WTC11 (cell line): ENCODE measurements at regions not wholly inside any gene's neighbourhood (a gene's known extent, or its start where the extent isn't known, plus 50 kb on each side); places are given as distances from the start of the nearest gene placed in this dataset.
A peak's percentile ranks its signal among the peaks of the same experiment; 100 is the strongest.

Source experiments
- ATAC-seq: fragments of 200-7000 bp; cut with Tn5 transposase; 2 replicates; pipeline ENCODE4 v1.10.0; 2021; ENCODE audit warnings: mild to moderate bottlenecking, moderate library complexity
- CTCF ChIA-PET: fragments of 300-600 bp; sonication (Branson Sonifier 250); formaldehyde crosslinking; loops from one replicate; lab custom pipeline; 2021; ENCODE audit warnings: antibody characterized with exemption; lab: Charles Lee
- POLR2A ChIA-PET: fragments of 350-600 bp; sonication (Branson Sonifier 250); formaldehyde crosslinking; loops from one replicate; lab custom pipeline; 2021; ENCODE audit warnings: antibody characterized with exemption; lab: Charles Lee
- DNase-seq: peaks from one replicate; pipeline ENCODE4 v3.0.0; 2021; ENCODE audit warnings: low spot score
- H3K27ac Mint-ChIP-seq: 2 replicates; pipeline ENCODE4 v1.8.0; 2021; ENCODE audit warnings: mixed read lengths
- H3K27me3 Mint-ChIP-seq: 2 replicates; pipeline ENCODE4 v1.8.0; 2021; ENCODE audit warnings: low read depth, mild to moderate bottlenecking, moderate library complexity, mixed read lengths
- H3K36me3 Mint-ChIP-seq: 2 replicates; pipeline ENCODE4 v1.8.0; 2021; ENCODE audit warnings: mixed read lengths
- H3K4me1 Mint-ChIP-seq: 2 replicates; pipeline ENCODE4 v1.8.0; 2022; ENCODE audit warnings: mixed read lengths
- H3K4me3 Mint-ChIP-seq: 2 replicates; pipeline ENCODE4 v1.8.0; 2021; ENCODE audit warnings: mild to moderate bottlenecking, moderate library complexity, mixed read lengths
- H3K9me3 Mint-ChIP-seq: 2 replicates; pipeline ENCODE4 v1.8.0; 2021; ENCODE audit warnings: mixed read lengths
- ATF1 ChIP-seq: sonication (generic); formaldehyde crosslinking; IDR thresholded peaks from 2 replicates; pipeline ENCODE4 v1.8.1; 2023; ENCODE audit warnings: mild to moderate bottlenecking, moderate library complexity, missing genetic modification reagents
- CREB1 ChIP-seq: sonication (generic); formaldehyde crosslinking; IDR thresholded peaks from 2 replicates; pipeline ENCODE4 v1.8.0; 2023; ENCODE audit warnings: mild to moderate bottlenecking, missing genetic modification reagents
- E2F5 ChIP-seq: sonication (generic); formaldehyde crosslinking; IDR thresholded peaks from 2 replicates; pipeline ENCODE4 v1.8.1; 2022; ENCODE audit warnings: mild to moderate bottlenecking, moderate library complexity, missing genetic modification reagents
- ELF4 ChIP-seq: sonication (generic); formaldehyde crosslinking; IDR thresholded peaks from 2 replicates; pipeline ENCODE4 v1.8.1; 2022; ENCODE audit warnings: low read depth, mild to moderate bottlenecking, moderate library complexity, missing genetic modification reagents
- GABPB1 ChIP-seq: sonication (generic); formaldehyde crosslinking; IDR thresholded peaks from 2 replicates; pipeline ENCODE4 v1.8.1; 2023; ENCODE audit warnings: mild to moderate bottlenecking, missing genetic modification reagents
- HMGA2 ChIP-seq: fragments of 250-450 bp; sonication (Bioruptor Pico); IDR thresholded peaks from 2 replicates; pipeline ENCODE4 v1.4.0; 2021; ENCODE audit warnings: mild to moderate bottlenecking, moderate library complexity
- KAT7 ChIP-seq: sonication (generic); formaldehyde crosslinking; IDR thresholded peaks from 2 replicates; pipeline ENCODE4 v1.8.1; 2023; ENCODE audit warnings: missing genetic modification reagents, mild to moderate bottlenecking, borderline replicate concordance
- MAX ChIP-seq: sonication (generic); formaldehyde crosslinking; IDR thresholded peaks from 2 replicates; pipeline ENCODE4 v1.8.0; 2022; ENCODE audit warnings: mild to moderate bottlenecking, missing genetic modification reagents
- NFE2L1 ChIP-seq: sonication (generic); formaldehyde crosslinking; IDR thresholded peaks from 2 replicates; pipeline ENCODE4 v1.8.1; 2023; ENCODE audit warnings: missing genetic modification reagents
- OVOL2 ChIP-seq: fragments of 250-450 bp; sonication (Bioruptor Pico); IDR thresholded peaks from 2 replicates; pipeline ENCODE4 v1.9.0; 2021; ENCODE audit warnings: mild to moderate bottlenecking, borderline replicate concordance
- PRRX2 ChIP-seq: fragments of 250-450 bp; sonication (Bioruptor Pico); IDR thresholded peaks from 2 replicates; pipeline ENCODE4 v1.8.0; 2021; ENCODE audit warnings: mild to moderate bottlenecking
- RORB ChIP-seq: fragments of 250-450 bp; sonication (Bioruptor Pico); IDR thresholded peaks from 2 replicates; pipeline ENCODE4 v1.9.0; 2021; ENCODE audit warnings: mild to moderate bottlenecking
- SMAD3 ChIP-seq: sonication (generic); formaldehyde crosslinking; IDR thresholded peaks from 2 replicates; pipeline ENCODE4 v1.8.0; 2022; ENCODE audit warnings: missing genetic modification reagents, mild to moderate bottlenecking, borderline replicate concordance
- TEAD1 ChIP-seq: sonication (generic); formaldehyde crosslinking; IDR thresholded peaks from 2 replicates; pipeline ENCODE4 v1.8.0; 2022; ENCODE audit warnings: mild to moderate bottlenecking, missing genetic modification reagents
- TEAD4 ChIP-seq: sonication (generic); formaldehyde crosslinking; IDR thresholded peaks from 2 replicates; pipeline ENCODE4 v1.8.0; 2022; ENCODE audit warnings: mild to moderate bottlenecking, missing genetic modification reagents
- TP53 ChIP-seq: sonication (generic); formaldehyde crosslinking; IDR thresholded peaks from 2 replicates; pipeline ENCODE4 v1.8.1; 2023; ENCODE audit warnings: mild to moderate bottlenecking, missing genetic modification reagents
- ZNF121 ChIP-seq: sonication (generic); formaldehyde crosslinking; IDR thresholded peaks from 2 replicates; pipeline ENCODE4 v1.8.0; 2023; ENCODE audit warnings: missing genetic modification reagents
- ZNF671 ChIP-seq: fragments of 250-450 bp; sonication (Bioruptor Pico); IDR thresholded peaks from 2 replicates; pipeline ENCODE4 v1.8.0; 2021; ENCODE audit warnings: mild to moderate bottlenecking
- TF ChIP-seq, protein P1 (sequence below): fragments of 250-450 bp; sonication (Bioruptor Pico); IDR thresholded peaks from 2 replicates; pipeline ENCODE4 v1.9.0; 2021; ENCODE audit warnings: mild to moderate bottlenecking, borderline replicate concordance
- TF ChIP-seq, protein P2 (sequence below): sonication (generic); formaldehyde crosslinking; IDR thresholded peaks from 2 replicates; pipeline ENCODE4 v1.8.1; 2022; ENCODE audit warnings: low read depth, missing genetic modification reagents, borderline replicate concordance
- TF ChIP-seq, protein P3 (sequence below): sonication (generic); formaldehyde crosslinking; IDR thresholded peaks from 2 replicates; pipeline ENCODE4 v1.8.0; 2023; ENCODE audit warnings: mild to moderate bottlenecking, missing genetic modification reagents
- TF ChIP-seq, protein P4 (sequence below): fragments of 250-450 bp; sonication (Bioruptor Pico); IDR thresholded peaks from 2 replicates; pipeline ENCODE4 v1.8.0; 2021; ENCODE audit warnings: mild to moderate bottlenecking
- TF ChIP-seq, protein P5 (sequence below): fragments of 250-450 bp; sonication (Bioruptor Pico); IDR thresholded peaks from 2 replicates; pipeline ENCODE4 v1.9.0; 2021; ENCODE audit warnings: mild to moderate bottlenecking
- TF ChIP-seq, protein P6 (sequence below): sonication (generic); formaldehyde crosslinking; IDR thresholded peaks from 2 replicates; pipeline ENCODE4 v1.8.1; 2022; ENCODE audit warnings: low read depth, mild to moderate bottlenecking, moderate library complexity, missing genetic modification reagents, borderline replicate concordance

- TF ChIP-seq, protein P1, sequence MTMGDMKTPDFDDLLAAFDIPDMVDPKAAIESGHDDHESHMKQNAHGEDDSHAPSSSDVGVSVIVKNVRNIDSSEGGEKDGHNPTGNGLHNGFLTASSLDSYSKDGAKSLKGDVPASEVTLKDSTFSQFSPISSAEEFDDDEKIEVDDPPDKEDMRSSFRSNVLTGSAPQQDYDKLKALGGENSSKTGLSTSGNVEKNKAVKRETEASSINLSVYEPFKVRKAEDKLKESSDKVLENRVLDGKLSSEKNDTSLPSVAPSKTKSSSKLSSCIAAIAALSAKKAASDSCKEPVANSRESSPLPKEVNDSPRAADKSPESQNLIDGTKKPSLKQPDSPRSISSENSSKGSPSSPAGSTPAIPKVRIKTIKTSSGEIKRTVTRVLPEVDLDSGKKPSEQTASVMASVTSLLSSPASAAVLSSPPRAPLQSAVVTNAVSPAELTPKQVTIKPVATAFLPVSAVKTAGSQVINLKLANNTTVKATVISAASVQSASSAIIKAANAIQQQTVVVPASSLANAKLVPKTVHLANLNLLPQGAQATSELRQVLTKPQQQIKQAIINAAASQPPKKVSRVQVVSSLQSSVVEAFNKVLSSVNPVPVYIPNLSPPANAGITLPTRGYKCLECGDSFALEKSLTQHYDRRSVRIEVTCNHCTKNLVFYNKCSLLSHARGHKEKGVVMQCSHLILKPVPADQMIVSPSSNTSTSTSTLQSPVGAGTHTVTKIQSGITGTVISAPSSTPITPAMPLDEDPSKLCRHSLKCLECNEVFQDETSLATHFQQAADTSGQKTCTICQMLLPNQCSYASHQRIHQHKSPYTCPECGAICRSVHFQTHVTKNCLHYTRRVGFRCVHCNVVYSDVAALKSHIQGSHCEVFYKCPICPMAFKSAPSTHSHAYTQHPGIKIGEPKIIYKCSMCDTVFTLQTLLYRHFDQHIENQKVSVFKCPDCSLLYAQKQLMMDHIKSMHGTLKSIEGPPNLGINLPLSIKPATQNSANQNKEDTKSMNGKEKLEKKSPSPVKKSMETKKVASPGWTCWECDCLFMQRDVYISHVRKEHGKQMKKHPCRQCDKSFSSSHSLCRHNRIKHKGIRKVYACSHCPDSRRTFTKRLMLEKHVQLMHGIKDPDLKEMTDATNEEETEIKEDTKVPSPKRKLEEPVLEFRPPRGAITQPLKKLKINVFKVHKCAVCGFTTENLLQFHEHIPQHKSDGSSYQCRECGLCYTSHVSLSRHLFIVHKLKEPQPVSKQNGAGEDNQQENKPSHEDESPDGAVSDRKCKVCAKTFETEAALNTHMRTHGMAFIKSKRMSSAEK (CRISPR knock-in tag) = no peak
- TF ChIP-seq ELF4 (no peak), ZNF671 (CRISPR knock-in tag) (no peak), SMAD3 (no peak), ZNF121 (CRISPR knock-in tag) (no peak), TP53 (no peak)
- TF ChIP-seq, protein P2, sequence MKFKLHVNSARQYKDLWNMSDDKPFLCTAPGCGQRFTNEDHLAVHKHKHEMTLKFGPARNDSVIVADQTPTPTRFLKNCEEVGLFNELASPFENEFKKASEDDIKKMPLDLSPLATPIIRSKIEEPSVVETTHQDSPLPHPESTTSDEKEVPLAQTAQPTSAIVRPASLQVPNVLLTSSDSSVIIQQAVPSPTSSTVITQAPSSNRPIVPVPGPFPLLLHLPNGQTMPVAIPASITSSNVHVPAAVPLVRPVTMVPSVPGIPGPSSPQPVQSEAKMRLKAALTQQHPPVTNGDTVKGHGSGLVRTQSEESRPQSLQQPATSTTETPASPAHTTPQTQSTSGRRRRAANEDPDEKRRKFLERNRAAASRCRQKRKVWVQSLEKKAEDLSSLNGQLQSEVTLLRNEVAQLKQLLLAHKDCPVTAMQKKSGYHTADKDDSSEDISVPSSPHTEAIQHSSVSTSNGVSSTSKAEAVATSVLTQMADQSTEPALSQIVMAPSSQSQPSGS (CRISPR knock-in tag) = no peak
Measured at GRCh38 chr21:17901458-17902079, 82.4 kb upstream of the C21orf91 start (continued).

DNA sequence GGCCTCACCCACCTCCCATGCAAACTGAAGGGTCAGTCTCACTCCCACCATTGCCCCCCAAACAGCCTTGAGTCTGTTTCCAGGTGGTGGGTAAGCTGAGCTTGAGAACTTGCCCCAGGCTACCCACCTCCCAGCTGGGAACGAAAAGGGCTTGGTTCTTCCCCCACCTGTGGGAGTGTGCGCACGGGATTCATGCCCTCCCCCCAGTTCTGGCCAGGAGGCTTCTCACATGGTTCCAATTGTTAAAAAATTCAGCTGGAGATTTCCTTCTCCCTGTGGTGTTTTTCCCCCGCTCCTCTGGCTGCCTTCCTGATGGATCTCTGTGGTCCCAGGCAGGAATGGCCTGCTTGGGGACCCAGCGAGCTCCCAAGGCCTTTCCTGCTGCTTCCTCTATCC is 81.8 kb upstream of the C21orf91 start:
- Mint-ChIP-seq H3K9me3 (peaks cover 47% of the 10 kb centered on the region), H3K4me3 (0 out of 2 replicates have a peak overlapping the region, but pooled peaks have one; percentile 5), H3K36me3 (peaks cover 46% of the 10 kb centered on the region), H3K27ac (peak overlapping the region; percentile 93), H3K27me3 (no peaks in the 10 kb centered on the region; the same call in 1 of the 2 replicates), H3K4me1 (peaks cover 60% of the 10 kb centered on the region)
- POLR2A ChIA-PET = no interaction called here
- DNase-seq (no peak), ATAC-seq (peak; percentile 21)
- CTCF ChIA-PET = interaction anchor here (0.6 to 1.4 kb wide), 6 partner anchors 22 to 1161 kb away, joined by 3 to 5 read pairs (median 4); partner anchors contain the start of gene C21orf91
- no peak for TF ChIP-seq GABPB1 (CRISPR knock-in tag)
- no peak for TF ChIP-seq E2F5 (CRISPR knock-in tag)
- TF ChIP-seq NFE2L1 = no peak
- no peak for TF ChIP-seq HMGA2
- TF ChIP-seq, protein P3, sequence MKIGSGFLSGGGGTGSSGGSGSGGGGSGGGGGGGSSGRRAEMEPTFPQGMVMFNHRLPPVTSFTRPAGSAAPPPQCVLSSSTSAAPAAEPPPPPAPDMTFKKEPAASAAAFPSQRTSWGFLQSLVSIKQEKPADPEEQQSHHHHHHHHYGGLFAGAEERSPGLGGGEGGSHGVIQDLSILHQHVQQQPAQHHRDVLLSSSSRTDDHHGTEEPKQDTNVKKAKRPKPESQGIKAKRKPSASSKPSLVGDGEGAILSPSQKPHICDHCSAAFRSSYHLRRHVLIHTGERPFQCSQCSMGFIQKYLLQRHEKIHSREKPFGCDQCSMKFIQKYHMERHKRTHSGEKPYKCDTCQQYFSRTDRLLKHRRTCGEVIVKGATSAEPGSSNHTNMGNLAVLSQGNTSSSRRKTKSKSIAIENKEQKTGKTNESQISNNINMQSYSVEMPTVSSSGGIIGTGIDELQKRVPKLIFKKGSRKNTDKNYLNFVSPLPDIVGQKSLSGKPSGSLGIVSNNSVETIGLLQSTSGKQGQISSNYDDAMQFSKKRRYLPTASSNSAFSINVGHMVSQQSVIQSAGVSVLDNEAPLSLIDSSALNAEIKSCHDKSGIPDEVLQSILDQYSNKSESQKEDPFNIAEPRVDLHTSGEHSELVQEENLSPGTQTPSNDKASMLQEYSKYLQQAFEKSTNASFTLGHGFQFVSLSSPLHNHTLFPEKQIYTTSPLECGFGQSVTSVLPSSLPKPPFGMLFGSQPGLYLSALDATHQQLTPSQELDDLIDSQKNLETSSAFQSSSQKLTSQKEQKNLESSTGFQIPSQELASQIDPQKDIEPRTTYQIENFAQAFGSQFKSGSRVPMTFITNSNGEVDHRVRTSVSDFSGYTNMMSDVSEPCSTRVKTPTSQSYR = no peak
- TF ChIP-seq RORB = no peak
- no peak for TF ChIP-seq OVOL2
- TF ChIP-seq, protein P4, sequence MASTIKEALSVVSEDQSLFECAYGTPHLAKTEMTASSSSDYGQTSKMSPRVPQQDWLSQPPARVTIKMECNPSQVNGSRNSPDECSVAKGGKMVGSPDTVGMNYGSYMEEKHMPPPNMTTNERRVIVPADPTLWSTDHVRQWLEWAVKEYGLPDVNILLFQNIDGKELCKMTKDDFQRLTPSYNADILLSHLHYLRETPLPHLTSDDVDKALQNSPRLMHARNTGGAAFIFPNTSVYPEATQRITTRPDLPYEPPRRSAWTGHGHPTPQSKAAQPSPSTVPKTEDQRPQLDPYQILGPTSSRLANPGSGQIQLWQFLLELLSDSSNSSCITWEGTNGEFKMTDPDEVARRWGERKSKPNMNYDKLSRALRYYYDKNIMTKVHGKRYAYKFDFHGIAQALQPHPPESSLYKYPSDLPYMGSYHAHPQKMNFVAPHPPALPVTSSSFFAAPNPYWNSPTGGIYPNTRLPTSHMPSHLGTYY (CRISPR knock-in tag) = no peak
- no peak for TF ChIP-seq PRRX2
- TF ChIP-seq KAT7 = no peak
- no peak for TF ChIP-seq ZNF671 (CRISPR knock-in tag)
- TF ChIP-seq SMAD3 = no peak
- no peak for TF ChIP-seq TEAD1 (CRISPR knock-in tag)
- TF ChIP-seq, protein P5, sequence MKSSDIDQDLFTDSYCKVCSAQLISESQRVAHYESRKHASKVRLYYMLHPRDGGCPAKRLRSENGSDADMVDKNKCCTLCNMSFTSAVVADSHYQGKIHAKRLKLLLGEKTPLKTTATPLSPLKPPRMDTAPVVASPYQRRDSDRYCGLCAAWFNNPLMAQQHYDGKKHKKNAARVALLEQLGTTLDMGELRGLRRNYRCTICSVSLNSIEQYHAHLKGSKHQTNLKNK (CRISPR knock-in tag) = no peak
- TF ChIP-seq MAX (CRISPR knock-in tag) = no peak
- no peak for TF ChIP-seq TEAD4 (CRISPR knock-in tag)
- no peak for TF ChIP-seq ATF1 (CRISPR knock-in tag)
- TF ChIP-seq, protein P6, sequence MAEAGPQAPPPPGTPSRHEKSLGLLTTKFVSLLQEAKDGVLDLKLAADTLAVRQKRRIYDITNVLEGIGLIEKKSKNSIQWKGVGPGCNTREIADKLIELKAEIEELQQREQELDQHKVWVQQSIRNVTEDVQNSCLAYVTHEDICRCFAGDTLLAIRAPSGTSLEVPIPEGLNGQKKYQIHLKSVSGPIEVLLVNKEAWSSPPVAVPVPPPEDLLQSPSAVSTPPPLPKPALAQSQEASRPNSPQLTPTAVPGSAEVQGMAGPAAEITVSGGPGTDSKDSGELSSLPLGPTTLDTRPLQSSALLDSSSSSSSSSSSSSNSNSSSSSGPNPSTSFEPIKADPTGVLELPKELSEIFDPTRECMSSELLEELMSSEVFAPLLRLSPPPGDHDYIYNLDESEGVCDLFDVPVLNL (CRISPR knock-in tag) = no peak
- TF ChIP-seq CREB1 = no peak
